Posterior vena cava (tissue), 2 donors: ENCODE measurements at regions not wholly inside any gene's neighbourhood (a gene's known extent, or its start where the extent isn't known, plus 50 kb on each side); places are given as distances from the start of the nearest gene placed in this dataset.

Experiments used
- DNase-seq: peaks from one replicate; pipeline ENCODE4 v3.0.0-alpha.2; 2020; ENCODE audit warnings: low spot score
- intact Hi-C, 2 donors: fragments of 100-400 bp; cut with DNase I; formaldehyde crosslinking; loops; one replicate each; pipeline versions ENCODE4 v1.14.1 to v1.14.2; 2022 to 2023
- donor health status: DM: yes; HTN: yes; CAD: no.
- donor health status: DM: yes; HTN: yes; CAD: no.

GRCh38 chr11:119780222-119780953, 51.4 kb upstream of the NECTIN1 start:
- DNase-seq = peak; percentile 36
- intact Hi-C loops = no loop called here

- peak; percentile 74 for DNase-seq
- intact Hi-C loops = no loop called here
These were observed 50.4 kb upstream of the NECTIN1 start for GRCh38 chr11:119779195-119780071.
